ENCODE measurements at regions not wholly inside any gene's neighbourhood (a gene's known extent, or its start where the extent isn't known, plus 50 kb on each side); places are given as distances from the start of the nearest gene placed in this dataset.

DNA sequence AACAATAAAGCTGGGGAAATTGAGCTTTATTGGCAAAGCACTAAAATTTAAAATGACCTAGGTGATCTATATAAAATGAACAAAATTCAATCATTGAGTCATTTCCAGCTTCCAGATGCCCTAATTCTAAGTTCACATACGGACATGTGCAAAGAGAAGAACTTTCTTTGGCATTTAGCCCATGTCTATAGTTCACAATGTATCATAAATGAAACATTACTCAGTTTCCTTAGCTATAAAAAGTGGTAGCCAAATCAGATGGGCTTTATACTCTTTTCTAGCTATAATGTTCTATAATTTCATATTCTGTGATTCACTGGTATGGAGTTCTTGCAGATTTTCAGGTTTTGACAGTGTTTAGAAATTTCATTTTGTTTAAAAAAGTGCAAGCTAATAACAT lies 327.4 kb downstream of the KCTD8 start:
- Histone ChIP-seq H2AFZ (ENCODE audit: low read length) (no peak overlapping the region), H3K9ac (ENCODE audit: insufficient read depth, low read depth, low read length) (no peak overlapping the region), H3K9me3 (ENCODE audit: low read length) (peaks cover 37% of the 10 kb centered on the region), H3K79me2 (ENCODE audit: insufficient read depth, low read length) (no peaks in the 10 kb centered on the region), H3K4me3 (replicated peaks in 1 of 3; ENCODE audit: insufficient read depth in 1 of 3, low read depth in 2 of 3, low read length in 3 of 3) (no peak overlapping the region), H3K36me3 (replicated peaks in 1 of 2; ENCODE audit: control insufficient read depth in 1 of 2, insufficient read depth in 2 of 2, low read length in 2 of 2) (no peaks in the 10 kb centered on the region), H3K4me1 (ENCODE audit: insufficient read depth, low read length) (no peaks in the 10 kb centered on the region), H4K20me1 (ENCODE audit: insufficient read depth, low read length) (no peaks in the 10 kb centered on the region), H3K4me2 (ENCODE audit: low read depth, low read length) (no peak overlapping the region), H3K27ac (ENCODE audit: extremely low read length, insufficient read depth, low read length) (no peak overlapping the region), H3K27me3 (ENCODE audit: control insufficient read depth in 1 of 2, insufficient read depth in 2 of 2, low read length in 2 of 2) (no peaks in the 10 kb centered on the region)
- WGBS (ENCODE audit: low lambda C conversion rate) = 5% methylated on average over 1 of the region's 1 CpG
- ATAC-seq = no peak
- POLR2A ChIA-PET = no interaction called here
- CTCF ChIA-PET (ENCODE audit: low intra/inter-chr PET ratio, low total read pairs) = no interaction called here
- TF ChIP-seq, protein P1, sequence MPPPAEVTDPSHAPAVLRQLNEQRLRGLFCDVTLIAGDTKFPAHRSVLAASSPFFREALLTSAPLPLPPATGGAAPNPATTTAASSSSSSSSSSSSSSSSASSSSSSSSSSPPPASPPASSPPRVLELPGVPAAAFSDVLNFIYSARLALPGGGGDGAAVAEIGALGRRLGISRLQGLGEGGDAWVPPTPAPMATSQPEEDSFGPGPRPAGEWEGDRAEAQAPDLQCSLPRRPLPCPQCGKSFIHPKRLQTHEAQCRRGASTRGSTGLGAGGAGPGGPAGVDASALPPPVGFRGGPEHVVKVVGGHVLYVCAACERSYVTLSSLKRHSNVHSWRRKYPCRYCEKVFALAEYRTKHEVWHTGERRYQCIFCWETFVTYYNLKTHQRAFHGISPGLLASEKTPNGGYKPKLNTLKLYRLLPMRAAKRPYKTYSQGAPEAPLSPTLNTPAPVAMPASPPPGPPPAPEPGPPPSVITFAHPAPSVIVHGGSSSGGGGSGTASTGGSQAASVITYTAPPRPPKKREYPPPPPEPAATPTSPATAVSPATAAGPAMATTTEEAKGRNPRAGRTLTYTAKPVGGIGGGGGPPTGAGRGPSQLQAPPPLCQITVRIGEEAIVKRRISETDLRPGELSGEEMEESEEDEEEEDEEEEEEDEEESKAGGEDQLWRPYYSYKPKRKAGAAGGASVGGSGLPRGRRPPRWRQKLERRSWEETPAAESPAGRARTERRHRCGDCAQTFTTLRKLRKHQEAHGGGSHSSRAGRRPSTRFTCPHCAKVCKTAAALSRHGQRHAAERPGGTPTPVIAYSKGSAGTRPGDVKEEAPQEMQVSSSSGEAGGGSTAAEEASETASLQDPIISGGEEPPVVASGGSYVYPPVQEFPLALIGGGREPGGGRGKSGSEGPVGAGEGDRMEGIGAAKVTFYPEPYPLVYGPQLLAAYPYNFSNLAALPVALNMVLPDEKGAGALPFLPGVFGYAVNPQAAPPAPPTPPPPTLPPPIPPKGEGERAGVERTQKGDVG (CRISPR knock-in tag; IDR thresholded peaks at IDR 0.05; ENCODE audit: borderline replicate concordance) = no peak
- TF ChIP-seq MLLT10 (CRISPR knock-in tag; IDR thresholded peaks at IDR 0.05) = no peak
- no peak for TF ChIP-seq PREB (CRISPR knock-in tag; IDR thresholded peaks at IDR 0.05)
- no peak for TF ChIP-seq SMYD3 (CRISPR knock-in tag; IDR thresholded peaks at IDR 0.05)
- no peak for TF ChIP-seq SIN3B (IDR thresholded peaks at IDR 0.05; ENCODE audit: low read length)
- TF ChIP-seq, protein P2, sequence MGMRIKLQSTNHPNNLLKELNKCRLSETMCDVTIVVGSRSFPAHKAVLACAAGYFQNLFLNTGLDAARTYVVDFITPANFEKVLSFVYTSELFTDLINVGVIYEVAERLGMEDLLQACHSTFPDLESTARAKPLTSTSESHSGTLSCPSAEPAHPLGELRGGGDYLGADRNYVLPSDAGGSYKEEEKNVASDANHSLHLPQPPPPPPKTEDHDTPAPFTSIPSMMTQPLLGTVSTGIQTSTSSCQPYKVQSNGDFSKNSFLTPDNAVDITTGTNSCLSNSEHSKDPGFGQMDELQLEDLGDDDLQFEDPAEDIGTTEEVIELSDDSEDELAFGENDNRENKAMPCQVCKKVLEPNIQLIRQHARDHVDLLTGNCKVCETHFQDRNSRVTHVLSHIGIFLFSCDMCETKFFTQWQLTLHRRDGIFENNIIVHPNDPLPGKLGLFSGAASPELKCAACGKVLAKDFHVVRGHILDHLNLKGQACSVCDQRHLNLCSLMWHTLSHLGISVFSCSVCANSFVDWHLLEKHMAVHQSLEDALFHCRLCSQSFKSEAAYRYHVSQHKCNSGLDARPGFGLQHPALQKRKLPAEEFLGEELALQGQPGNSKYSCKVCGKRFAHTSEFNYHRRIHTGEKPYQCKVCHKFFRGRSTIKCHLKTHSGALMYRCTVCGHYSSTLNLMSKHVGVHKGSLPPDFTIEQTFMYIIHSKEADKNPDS (CRISPR knock-in tag; IDR thresholded peaks at IDR 0.05) = no peak
- no peak for TF ChIP-seq ZNF557 (CRISPR knock-in tag; IDR thresholded peaks at IDR 0.05)
- TF ChIP-seq HDAC2 (CRISPR knock-in tag; IDR thresholded peaks at IDR 0.05) = no peak
- TF ChIP-seq MYNN (CRISPR knock-in tag; IDR thresholded peaks at IDR 0.05; ENCODE audit: low read depth) = no peak
- TF ChIP-seq XBP1 (CRISPR knock-in tag; IDR thresholded peaks at IDR 0.05) = no peak
- TF ChIP-seq FOXO4 (CRISPR knock-in tag; conservative IDR thresholded peaks at IDR 0.05) = no peak
- no peak for TF ChIP-seq HDAC6 (IDR thresholded peaks at IDR 0.05; ENCODE audit: low read depth, low read length)
- TF ChIP-seq, protein P3, sequence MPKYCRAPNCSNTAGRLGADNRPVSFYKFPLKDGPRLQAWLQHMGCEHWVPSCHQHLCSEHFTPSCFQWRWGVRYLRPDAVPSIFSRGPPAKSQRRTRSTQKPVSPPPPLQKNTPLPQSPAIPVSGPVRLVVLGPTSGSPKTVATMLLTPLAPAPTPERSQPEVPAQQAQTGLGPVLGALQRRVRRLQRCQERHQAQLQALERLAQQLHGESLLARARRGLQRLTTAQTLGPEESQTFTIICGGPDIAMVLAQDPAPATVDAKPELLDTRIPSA (CRISPR knock-in tag; IDR thresholded peaks at IDR 0.05; ENCODE audit: borderline replicate concordance) = no peak
- no peak for TF ChIP-seq MXI1 (IDR thresholded peaks at IDR 0.05; ENCODE audit: borderline replicate concordance, low read depth, low read length)
- FAIRE-seq = no peak
- in situ Hi-C loops (cut with HindIII; ENCODE audit: extremely low pct_ligation_motif_present, low pct_unique_long_range_greater_than_20kb) = no loop called here
- no TSS peak for BruUV-seq (replicated peaks)
- intact Hi-C loops (cut with micrococcal nuclease; ENCODE audit: unreplicated experiment) = no loop called here
- no peak for DNase-seq (ENCODE audit: low spot score)

Measured in HepG2 (cell line).